PC-3 (cell line): ENCODE measurements at regions not wholly inside any gene's neighbourhood (a gene's known extent, or its start where the extent isn't known, plus 50 kb on each side); places are given as distances from the start of the nearest gene placed in this dataset.

Source experiments
- CTCF ChIP-seq: fragments of 300-600 bp; sonication (generic); conservative IDR thresholded peaks from 2 replicates; pipeline ENCODE4 v1.5.1; 2017; ENCODE audit warnings: antibody characterized with exemption, low read depth, mild to moderate bottlenecking, low read length
- EZH2 ChIP-seq: fragments of 300-600 bp; sonication (generic); IDR thresholded peaks from one replicate; pipeline ENCODE4 v1.6.1; 2017; ENCODE audit warnings: antibody characterized with exemption, mild to moderate bottlenecking, low read length; ENCODE audit not compliant: unreplicated experiment

GRCh38 chr9:27663526-27663925 lies 90.2 kb upstream of the C9orf72 start:
- no peak for TF ChIP-seq CTCF
- TF ChIP-seq EZH2: no peak
